OCI-LY1 (cell line): ENCODE measurements at regions not wholly inside any gene's neighbourhood (a gene's known extent, or its start where the extent isn't known, plus 50 kb on each side); places are given as distances from the start of the nearest gene placed in this dataset.

ENCODE experiments used
- EZH2 ChIP-seq: fragments of 200-600 bp; sonication (generic), shearing (Covaris generic); IDR thresholded peaks from 2 replicates; pipeline ENCODE4 v1.8.0; 2017; ENCODE audit warnings: borderline replicate concordance, mixed run types, mild to moderate bottlenecking, antibody characterized with exemption, low read length, moderate library complexity, mixed read lengths
- TF ChIP-seq, protein P1 (sequence below): fragments of 200-600 bp; sonication (generic), shearing (Covaris generic); IDR thresholded peaks from 2 replicates; pipeline ENCODE4 v1.5.1; 2017; ENCODE audit warnings: mild to moderate bottlenecking, antibody characterized with exemption, low read length, moderate library complexity, mixed read lengths

DNA sequence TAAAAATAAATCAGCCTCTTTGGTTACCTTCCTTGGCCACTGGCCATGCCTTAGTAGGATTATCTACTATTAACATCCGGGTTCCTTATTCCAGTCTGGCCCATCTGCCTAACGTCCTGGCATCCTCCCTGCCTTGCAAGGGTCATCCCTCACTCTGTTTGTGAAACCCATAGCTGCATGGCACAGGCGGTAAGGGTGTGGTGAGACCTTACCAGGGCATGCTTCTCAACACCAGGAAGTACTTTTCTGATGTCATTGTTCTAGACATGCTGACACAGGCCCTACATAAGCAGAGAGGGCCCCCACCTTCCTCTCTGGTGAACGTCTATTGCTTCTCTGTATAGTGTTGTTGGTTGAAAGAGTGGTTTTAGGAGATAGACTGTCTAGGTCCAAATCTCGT lies 296.8 kb upstream of the SPRED2 start:
- TF ChIP-seq, protein P1, sequence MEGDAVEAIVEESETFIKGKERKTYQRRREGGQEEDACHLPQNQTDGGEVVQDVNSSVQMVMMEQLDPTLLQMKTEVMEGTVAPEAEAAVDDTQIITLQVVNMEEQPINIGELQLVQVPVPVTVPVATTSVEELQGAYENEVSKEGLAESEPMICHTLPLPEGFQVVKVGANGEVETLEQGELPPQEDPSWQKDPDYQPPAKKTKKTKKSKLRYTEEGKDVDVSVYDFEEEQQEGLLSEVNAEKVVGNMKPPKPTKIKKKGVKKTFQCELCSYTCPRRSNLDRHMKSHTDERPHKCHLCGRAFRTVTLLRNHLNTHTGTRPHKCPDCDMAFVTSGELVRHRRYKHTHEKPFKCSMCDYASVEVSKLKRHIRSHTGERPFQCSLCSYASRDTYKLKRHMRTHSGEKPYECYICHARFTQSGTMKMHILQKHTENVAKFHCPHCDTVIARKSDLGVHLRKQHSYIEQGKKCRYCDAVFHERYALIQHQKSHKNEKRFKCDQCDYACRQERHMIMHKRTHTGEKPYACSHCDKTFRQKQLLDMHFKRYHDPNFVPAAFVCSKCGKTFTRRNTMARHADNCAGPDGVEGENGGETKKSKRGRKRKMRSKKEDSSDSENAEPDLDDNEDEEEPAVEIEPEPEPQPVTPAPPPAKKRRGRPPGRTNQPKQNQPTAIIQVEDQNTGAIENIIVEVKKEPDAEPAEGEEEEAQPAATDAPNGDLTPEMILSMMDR = no peak
- TF ChIP-seq EZH2 = no peak
